ENCODE measurements at regions not wholly inside any gene's neighbourhood (a gene's known extent, or its start where the extent isn't known, plus 50 kb on each side); places are given as distances from the start of the nearest gene placed in this dataset.

GRCh38 chr6:134738211-134738885 lies 211.6 kb downstream of the ALDH8A1 start:
- H2AFZ ChIP-seq (ENCODE audit: low read length), result no peak overlapping the region
- H3K23ac ChIP-seq (ENCODE audit: low read depth, low read length, poor library complexity), result no peak overlapping the region
- H3K4me2 ChIP-seq (ENCODE audit: insufficient read depth, low read length, poor library complexity, severe bottlenecking), result no peak overlapping the region
- H2BK12ac ChIP-seq (ENCODE audit: low read length), result no peak overlapping the region
- H2BK5ac ChIP-seq (ENCODE audit: low read length), result no peak overlapping the region
- H3K9ac ChIP-seq (ENCODE audit: low read depth, low read length, poor library complexity), result no peak overlapping the region
- no peak overlapping the region for H3K18ac ChIP-seq (ENCODE audit: low read length)
- no peaks in the 10 kb centered on the region for H3K27me3 ChIP-seq (ENCODE audit: control insufficient read depth in 3 of 3, insufficient read depth in 3 of 3, low read depth in 1 of 3, low read length in 3 of 3)
- H2BK120ac ChIP-seq (ENCODE audit: low read depth, low read length), result no peak overlapping the region
- no CpG with 5 or more reads among the region's 1 CpG for WGBS, 2 donors (ENCODE audit: extremely low coverage in 2 of 2, insufficient read length in 2 of 2, insufficient replicate concordance in 1 of 2)
- H3K36me3 ChIP-seq (replicated peaks in 1 of 2; ENCODE audit: control insufficient read depth in 2 of 2, insufficient read depth in 2 of 2, low read length in 2 of 2), result no peaks in the 10 kb centered on the region
- no peak overlapping the region for H3K4ac ChIP-seq (ENCODE audit: low read length)
- H2AK5ac ChIP-seq (ENCODE audit: low read depth, low read length), result no peak overlapping the region
- no peak for DNase-seq (ENCODE audit: low spot score)
- no peaks in the 10 kb centered on the region for H3K4me1 ChIP-seq (ENCODE audit: control insufficient read depth in 2 of 2, insufficient read depth in 1 of 2, low read depth in 1 of 2, low read length in 2 of 2)
- no peak overlapping the region for H2BK15ac ChIP-seq (ENCODE audit: low read length)
- no peak overlapping the region for H3K27ac ChIP-seq (replicated peaks; ENCODE audit: low read length)
- no peak overlapping the region for H4K8ac ChIP-seq (ENCODE audit: low read depth, low read length)
- no peak overlapping the region for H4K91ac ChIP-seq (ENCODE audit: low read depth, low read length, poor library complexity)
- H3K4me3 ChIP-seq (ENCODE audit: low read length in 2 of 2), result no peak overlapping the region
- no peaks in the 10 kb centered on the region for H3K79me1 ChIP-seq (ENCODE audit: low read depth, low read length)
- H3K14ac ChIP-seq (ENCODE audit: low read length), result no peak overlapping the region
- H3K9me3 ChIP-seq (replicated peaks in 1 of 2; ENCODE audit: control insufficient read depth in 2 of 2, insufficient read depth in 1 of 2, low read depth in 1 of 2, low read length in 2 of 2), result no peaks in the 10 kb centered on the region

DNA sequence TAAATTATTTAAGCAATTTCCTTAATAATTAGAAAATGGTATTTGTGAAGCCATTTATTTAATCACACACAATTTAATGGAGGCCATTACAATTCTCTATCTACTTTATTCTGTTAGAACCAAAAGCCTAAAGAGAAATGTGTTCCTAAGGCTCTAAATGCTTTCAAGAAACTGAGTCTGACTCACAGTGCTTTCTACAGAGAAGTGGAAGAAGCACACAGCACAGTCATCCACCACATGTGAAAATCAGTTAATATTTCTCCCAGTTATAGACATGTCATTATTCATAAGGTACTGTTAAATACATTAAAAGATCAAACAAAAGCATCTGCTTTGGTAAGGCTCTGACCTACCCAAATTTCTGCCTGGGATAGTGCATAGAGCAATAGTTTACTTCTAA lies 214.4 kb downstream of the ALDH8A1 start:
- no peak overlapping the region for H3K9ac ChIP-seq (ENCODE audit: low read depth, low read length, poor library complexity)
- H3K27me3 ChIP-seq (ENCODE audit: control insufficient read depth in 3 of 3, insufficient read depth in 3 of 3, low read depth in 1 of 3, low read length in 3 of 3), result no peaks in the 10 kb centered on the region
- H2BK12ac ChIP-seq (ENCODE audit: low read length), result no peak overlapping the region
- no peaks in the 10 kb centered on the region for H3K36me3 ChIP-seq (replicated peaks in 1 of 2; ENCODE audit: control insufficient read depth in 2 of 2, insufficient read depth in 2 of 2, low read length in 2 of 2)
- no peak overlapping the region for H3K4ac ChIP-seq (ENCODE audit: low read length)
- no peak overlapping the region for H2AFZ ChIP-seq (ENCODE audit: low read length)
- no peak overlapping the region for H2BK5ac ChIP-seq (ENCODE audit: low read length)
- no peak overlapping the region for H4K8ac ChIP-seq (ENCODE audit: low read depth, low read length)
- DNase-seq (ENCODE audit: low spot score), result no peak
- no peak overlapping the region for H3K23ac ChIP-seq (ENCODE audit: low read depth, low read length, poor library complexity)
- H2BK120ac ChIP-seq (ENCODE audit: low read depth, low read length), result no peak overlapping the region
- H3K4me1 ChIP-seq (ENCODE audit: control insufficient read depth in 2 of 2, insufficient read depth in 1 of 2, low read depth in 1 of 2, low read length in 2 of 2), result no peaks in the 10 kb centered on the region
- H3K79me1 ChIP-seq (ENCODE audit: low read depth, low read length), result no peaks in the 10 kb centered on the region
- H2BK15ac ChIP-seq (ENCODE audit: low read length), result no peak overlapping the region
- H2AK5ac ChIP-seq (ENCODE audit: low read depth, low read length), result no peak overlapping the region
- no peaks in the 10 kb centered on the region for H3K9me3 ChIP-seq (replicated peaks in 1 of 2; ENCODE audit: control insufficient read depth in 2 of 2, insufficient read depth in 1 of 2, low read depth in 1 of 2, low read length in 2 of 2)
- H3K4me3 ChIP-seq (ENCODE audit: low read length in 2 of 2), result no peak overlapping the region
- H3K27ac ChIP-seq (replicated peaks; ENCODE audit: low read length), result no peak overlapping the region
- H3K4me2 ChIP-seq (ENCODE audit: insufficient read depth, low read length, poor library complexity, severe bottlenecking), result no peak overlapping the region
- H3K14ac ChIP-seq (ENCODE audit: low read length), result no peak overlapping the region
- no peak overlapping the region for H3K18ac ChIP-seq (ENCODE audit: low read length)
- H4K91ac ChIP-seq (ENCODE audit: low read depth, low read length, poor library complexity), result no peak overlapping the region

DNA sequence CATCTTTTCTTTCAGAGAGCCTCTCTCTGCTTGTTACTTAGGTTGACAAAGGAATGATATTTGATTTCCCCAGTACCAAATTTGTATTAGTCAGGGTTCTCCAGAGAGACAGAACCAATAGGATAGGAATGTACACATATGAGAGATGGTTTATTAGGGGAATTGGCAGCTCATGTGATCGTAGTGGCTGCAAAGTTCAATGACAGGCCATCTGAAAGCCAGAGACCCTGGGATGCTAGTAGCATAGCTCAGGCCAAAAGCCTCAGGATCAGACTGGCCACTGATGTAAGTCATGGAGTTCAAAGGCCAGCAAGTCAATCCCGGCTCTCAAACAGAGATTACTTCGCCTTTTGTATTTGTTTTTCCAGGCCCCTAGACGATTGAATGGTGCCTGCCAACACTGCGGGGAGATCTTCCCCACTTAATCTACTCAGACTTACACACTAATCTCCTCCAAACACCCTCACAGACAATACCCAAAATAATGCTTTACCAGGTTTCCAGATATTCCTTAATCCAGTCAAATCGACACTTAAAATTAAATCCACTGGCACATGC lies 215.5 kb downstream of the ALDH8A1 start:
- no peaks in the 10 kb centered on the region for H3K27me3 ChIP-seq (ENCODE audit: control insufficient read depth in 3 of 3, insufficient read depth in 3 of 3, low read depth in 1 of 3, low read length in 3 of 3)
- H3K79me1 ChIP-seq (ENCODE audit: low read depth, low read length), result no peaks in the 10 kb centered on the region

DNA sequence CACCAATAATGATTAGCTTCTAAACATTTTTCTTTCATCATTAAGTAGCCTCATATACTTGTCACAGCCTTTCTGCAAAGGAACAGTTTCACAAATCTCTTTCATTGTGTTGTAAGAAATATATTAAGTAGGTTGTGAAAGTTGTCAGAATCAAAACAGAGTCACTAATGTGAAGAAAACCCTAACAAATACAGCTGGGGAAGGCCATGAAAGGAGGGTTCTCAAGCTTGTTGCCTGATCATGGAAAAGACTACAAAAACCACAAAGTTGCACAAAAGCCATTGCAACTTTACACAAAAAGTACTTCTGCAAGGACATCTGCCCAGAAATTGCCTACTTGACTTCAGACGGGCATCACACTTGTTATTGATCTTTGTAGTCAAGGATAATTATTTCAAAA lies 216.1 kb downstream of the ALDH8A1 start:
- Histone ChIP-seq H3K9me3 (replicated peaks in 1 of 2; ENCODE audit: control insufficient read depth in 2 of 2, insufficient read depth in 1 of 2, low read depth in 1 of 2, low read length in 2 of 2) (no peaks in the 10 kb centered on the region), H3K4me2 (ENCODE audit: insufficient read depth, low read length, poor library complexity, severe bottlenecking) (no peak overlapping the region), H3K79me1 (ENCODE audit: low read depth, low read length) (no peaks in the 10 kb centered on the region), H2BK120ac (ENCODE audit: low read depth, low read length) (no peak overlapping the region), H3K14ac (ENCODE audit: low read length) (no peak overlapping the region), H2AK5ac (ENCODE audit: low read depth, low read length) (no peak overlapping the region), H3K36me3 (replicated peaks in 1 of 2; ENCODE audit: control insufficient read depth in 2 of 2, insufficient read depth in 2 of 2, low read length in 2 of 2) (no peaks in the 10 kb centered on the region), H4K91ac (ENCODE audit: low read depth, low read length, poor library complexity) (no peak overlapping the region), H2BK12ac (ENCODE audit: low read length) (no peak overlapping the region), H2BK15ac (ENCODE audit: low read length) (no peak overlapping the region), H3K27ac (replicated peaks; ENCODE audit: low read length) (no peak overlapping the region), H3K18ac (ENCODE audit: low read length) (no peak overlapping the region), H2BK5ac (ENCODE audit: low read length) (no peak overlapping the region), H3K27me3 (ENCODE audit: control insufficient read depth in 3 of 3, insufficient read depth in 3 of 3, low read depth in 1 of 3, low read length in 3 of 3) (no peaks in the 10 kb centered on the region), H3K4ac (ENCODE audit: low read length) (no peak overlapping the region), H3K4me1 (ENCODE audit: control insufficient read depth in 2 of 2, insufficient read depth in 1 of 2, low read depth in 1 of 2, low read length in 2 of 2) (no peaks in the 10 kb centered on the region), H4K8ac (ENCODE audit: low read depth, low read length) (no peak overlapping the region), H3K23ac (ENCODE audit: low read depth, low read length, poor library complexity) (no peak overlapping the region), H3K4me3 (ENCODE audit: low read length in 2 of 2) (no peak overlapping the region), H2AFZ (ENCODE audit: low read length) (no peak overlapping the region), H3K9ac (ENCODE audit: low read depth, low read length, poor library complexity) (no peak overlapping the region)
- WGBS, 2 donors (ENCODE audit: extremely low coverage in 2 of 2, insufficient read length in 2 of 2, insufficient replicate concordance in 1 of 2), result no CpG with 5 or more reads among the region's 1 CpG
- DNase-seq (ENCODE audit: low spot score), result no peak

More for the DNA sequence above, 215.5 kb downstream of the ALDH8A1 start:
- no peak overlapping the region for H2BK5ac ChIP-seq (ENCODE audit: low read length)
- H3K27ac ChIP-seq (replicated peaks; ENCODE audit: low read length), result no peak overlapping the region
- WGBS, 2 donors (ENCODE audit: extremely low coverage in 2 of 2, insufficient read length in 2 of 2, insufficient replicate concordance in 1 of 2), result no CpG with 5 or more reads among the region's 6 CpGs
- no peak overlapping the region for H2BK120ac ChIP-seq (ENCODE audit: low read depth, low read length)
- no peak overlapping the region for H2AFZ ChIP-seq (ENCODE audit: low read length)
- H3K4me1 ChIP-seq (ENCODE audit: control insufficient read depth in 2 of 2, insufficient read depth in 1 of 2, low read depth in 1 of 2, low read length in 2 of 2), result no peaks in the 10 kb centered on the region
- no peak for DNase-seq (ENCODE audit: low spot score)
- H4K8ac ChIP-seq (ENCODE audit: low read depth, low read length), result no peak overlapping the region
- no peak overlapping the region for H3K14ac ChIP-seq (ENCODE audit: low read length)
- no peaks in the 10 kb centered on the region for H3K36me3 ChIP-seq (replicated peaks in 1 of 2; ENCODE audit: control insufficient read depth in 2 of 2, insufficient read depth in 2 of 2, low read length in 2 of 2)
- no peak overlapping the region for H3K4me2 ChIP-seq (ENCODE audit: insufficient read depth, low read length, poor library complexity, severe bottlenecking)
- H3K9me3 ChIP-seq (replicated peaks in 1 of 2; ENCODE audit: control insufficient read depth in 2 of 2, insufficient read depth in 1 of 2, low read depth in 1 of 2, low read length in 2 of 2), result no peaks in the 10 kb centered on the region
- H3K18ac ChIP-seq (ENCODE audit: low read length), result no peak overlapping the region
- H3K4me3 ChIP-seq (ENCODE audit: low read length in 2 of 2), result no peak overlapping the region
- no peak overlapping the region for H3K4ac ChIP-seq (ENCODE audit: low read length)
- H2BK12ac ChIP-seq (ENCODE audit: low read length), result no peak overlapping the region
- H4K91ac ChIP-seq (ENCODE audit: low read depth, low read length, poor library complexity), result no peak overlapping the region
- H3K23ac ChIP-seq (ENCODE audit: low read depth, low read length, poor library complexity), result no peak overlapping the region
- no peak overlapping the region for H3K9ac ChIP-seq (ENCODE audit: low read depth, low read length, poor library complexity)
- H2BK15ac ChIP-seq (ENCODE audit: low read length), result no peak overlapping the region
- H2AK5ac ChIP-seq (ENCODE audit: low read depth, low read length), result no peak overlapping the region

All from neuronal stem cell (in vitro differentiated cells).